A673 (cell line): ENCODE measurements at regions not wholly inside any gene's neighbourhood (a gene's known extent, or its start where the extent isn't known, plus 50 kb on each side); places are given as distances from the start of the nearest gene placed in this dataset.

ENCODE experiments used
- BruUV-seq: library from RNA; stranded (reverse); fragments of 400-500 nt; replicated peaks from 2 replicates; lab custom pipeline; 2021; lab: Mats Ljungman, UMichigan
- CTCF ChIA-PET: fragments of 300-600 bp; sonication (Branson Sonifier 250); formaldehyde crosslinking; loops from one replicate; lab custom pipeline; 2022; ENCODE audit warnings: antibody characterized with exemption; lab: Charles Lee
- POLR2A ChIA-PET: fragments of 300-600 bp; sonication (Branson Sonifier 250); formaldehyde crosslinking; loops from one replicate; lab custom pipeline; 2022; ENCODE audit warnings: antibody characterized with exemption; ENCODE audit not compliant: low non-redundant PET; lab: Charles Lee
- DNase-seq: peaks from one replicate; pipeline ENCODE4 v3.0.0-alpha.2; 2015; ENCODE audit warnings: low spot score
- H3K27ac ChIP-seq: fragments of 200-600 bp; sonication (generic); 2 replicates; pipeline ENCODE4 v1.5.1; 2016; ENCODE audit warnings: mixed run types, low read depth, mild to moderate bottlenecking, mixed read lengths, antibody characterized with exemption, low read length; ENCODE audit not compliant: poor library complexity, severe bottlenecking
- H3K27me3 ChIP-seq: fragments of 200-600 bp; sonication (generic); replicated peaks from 2 replicates; pipeline ENCODE4 v1.6.1; 2017; ENCODE audit warnings: mixed run types, low read depth, mild to moderate bottlenecking, mixed read lengths, antibody characterized with exemption, low read length; ENCODE audit not compliant: insufficient read depth, poor library complexity
- H3K36me3 ChIP-seq: fragments of 200-600 bp; sonication (generic); 2 replicates; pipeline ENCODE4 v1.6.1; 2016; ENCODE audit warnings: mixed run types, mild to moderate bottlenecking, mixed read lengths, antibody characterized with exemption, low read length; ENCODE audit not compliant: insufficient read depth, poor library complexity, severe bottlenecking
- H3K4me1 ChIP-seq: fragments of 200-600 bp; sonication (generic); 2 replicates; pipeline ENCODE4 v1.6.1; 2017; ENCODE audit warnings: mixed run types, mild to moderate bottlenecking, mixed read lengths, antibody characterized with exemption, low read length; ENCODE audit not compliant: insufficient read depth, poor library complexity, severe bottlenecking
- H3K4me3 ChIP-seq: fragments of 200-600 bp; sonication (generic); 2 replicates; pipeline ENCODE4 v1.5.1; 2016; ENCODE audit warnings: low read depth, mixed run types, mild to moderate bottlenecking, mixed read lengths, low read length; ENCODE audit not compliant: poor library complexity, severe bottlenecking
- H3K9me3 ChIP-seq: fragments of 200-600 bp; sonication (generic); 2 replicates; pipeline ENCODE4 v1.6.1; 2016; ENCODE audit warnings: mixed run types, low read depth, mild to moderate bottlenecking, mixed read lengths, antibody characterized with exemption, low read length; ENCODE audit not compliant: poor library complexity, severe bottlenecking
- EZH2 ChIP-seq: fragments of 200-600 bp; sonication (generic); IDR thresholded peaks from 2 replicates; pipeline ENCODE4 v1.6.1; 2017; ENCODE audit warnings: borderline replicate concordance, low read depth, mild to moderate bottlenecking, mixed read lengths, antibody characterized with exemption, low read length; ENCODE audit not compliant: poor library complexity, severe bottlenecking
- intact Hi-C: fragments of 100-400 bp; cut with micrococcal nuclease; formaldehyde crosslinking; loops from one replicate; pipeline ENCODE4 v1.10.0; 2022; ENCODE audit not compliant: unreplicated experiment
- TF ChIP-seq, protein P1 (sequence below): fragments of 300-800, 200-600 bp; sonication (generic); conservative IDR thresholded peaks from 2 replicates; pipeline ENCODE4 v1.5.1; 2017; ENCODE audit warnings: low read depth, mild to moderate bottlenecking, antibody characterized with exemption, low read length, moderate library complexity, mixed read lengths

- TF ChIP-seq, protein P1, sequence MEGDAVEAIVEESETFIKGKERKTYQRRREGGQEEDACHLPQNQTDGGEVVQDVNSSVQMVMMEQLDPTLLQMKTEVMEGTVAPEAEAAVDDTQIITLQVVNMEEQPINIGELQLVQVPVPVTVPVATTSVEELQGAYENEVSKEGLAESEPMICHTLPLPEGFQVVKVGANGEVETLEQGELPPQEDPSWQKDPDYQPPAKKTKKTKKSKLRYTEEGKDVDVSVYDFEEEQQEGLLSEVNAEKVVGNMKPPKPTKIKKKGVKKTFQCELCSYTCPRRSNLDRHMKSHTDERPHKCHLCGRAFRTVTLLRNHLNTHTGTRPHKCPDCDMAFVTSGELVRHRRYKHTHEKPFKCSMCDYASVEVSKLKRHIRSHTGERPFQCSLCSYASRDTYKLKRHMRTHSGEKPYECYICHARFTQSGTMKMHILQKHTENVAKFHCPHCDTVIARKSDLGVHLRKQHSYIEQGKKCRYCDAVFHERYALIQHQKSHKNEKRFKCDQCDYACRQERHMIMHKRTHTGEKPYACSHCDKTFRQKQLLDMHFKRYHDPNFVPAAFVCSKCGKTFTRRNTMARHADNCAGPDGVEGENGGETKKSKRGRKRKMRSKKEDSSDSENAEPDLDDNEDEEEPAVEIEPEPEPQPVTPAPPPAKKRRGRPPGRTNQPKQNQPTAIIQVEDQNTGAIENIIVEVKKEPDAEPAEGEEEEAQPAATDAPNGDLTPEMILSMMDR = no peak
- no peak for TF ChIP-seq EZH2
- no peak overlapping the region for H3K27ac ChIP-seq
- DNase-seq = no peak
- ChIA-PET POLR2A (no interaction called here), CTCF (no interaction called here)
- intact Hi-C loops = no loop called here
- H3K4me1 ChIP-seq = no peaks in the 10 kb centered on the region
- no peaks in the 10 kb centered on the region for H3K27me3 ChIP-seq
- H3K9me3 ChIP-seq = no peaks in the 10 kb centered on the region
- no TSS peak for BruUV-seq
- no peaks in the 10 kb centered on the region for H3K36me3 ChIP-seq
- H3K4me3 ChIP-seq = no peak overlapping the region
Measured at GRCh38 chr5:116862632-116863455, 288.2 kb upstream of the SEMA6A start.

- Histone ChIP-seq H3K27me3 (no peaks in the 10 kb centered on the region), H3K4me1 (no peaks in the 10 kb centered on the region), H3K9me3 (no peaks in the 10 kb centered on the region), H3K36me3 (no peaks in the 10 kb centered on the region), H3K4me3 (no peak overlapping the region), H3K27ac (no peak overlapping the region)
- ChIA-PET POLR2A (no interaction called here), CTCF (no interaction called here)
- BruUV-seq = no TSS peak
- TF ChIP-seq, protein P1 = no peak
- no peak for TF ChIP-seq EZH2
- no peak for DNase-seq
- intact Hi-C loops = no loop called here
Measured at GRCh38 chr5:116861666-116862065, 287.0 kb upstream of the SEMA6A start.

DNA sequence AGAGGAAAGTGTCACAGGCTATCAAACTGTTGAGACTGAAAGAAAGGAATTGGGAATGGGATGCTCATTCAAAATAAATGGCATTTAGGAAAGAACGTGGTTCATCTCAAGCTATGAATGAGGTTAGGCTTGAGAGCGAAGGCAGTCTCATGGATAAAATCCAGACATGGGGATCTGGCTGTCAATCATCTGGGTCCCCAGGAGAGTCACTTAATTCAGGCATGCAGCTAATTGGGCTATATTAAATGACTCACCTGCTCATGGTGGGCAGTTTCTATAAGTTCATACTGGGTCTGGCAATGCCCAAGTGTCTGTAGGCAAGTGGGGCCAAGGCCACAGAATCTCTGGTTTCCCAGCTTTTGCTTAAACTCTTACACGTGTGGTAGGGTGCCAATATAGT lies 286.5 kb upstream of the SEMA6A start:
- BruUV-seq = no TSS peak
- Histone ChIP-seq H3K27ac (no peak overlapping the region), H3K36me3 (no peaks in the 10 kb centered on the region), H3K4me1 (no peaks in the 10 kb centered on the region), H3K9me3 (no peaks in the 10 kb centered on the region), H3K27me3 (no peaks in the 10 kb centered on the region), H3K4me3 (no peak overlapping the region)
- intact Hi-C loops = no loop called here
- CTCF ChIA-PET = no interaction called here
- POLR2A ChIA-PET = no interaction called here
- TF ChIP-seq EZH2 = no peak
- no peak for DNase-seq
